ENCODE measurements at regions not wholly inside any gene's neighbourhood (a gene's known extent, or its start where the extent isn't known, plus 50 kb on each side); places are given as distances from the start of the nearest gene placed in this dataset.
"Not testable (repeated sequence)": the region's sequence is repeated elsewhere in the genome, so short reads cannot be mapped to it uniquely, and the experiment has no call there.

DNA sequence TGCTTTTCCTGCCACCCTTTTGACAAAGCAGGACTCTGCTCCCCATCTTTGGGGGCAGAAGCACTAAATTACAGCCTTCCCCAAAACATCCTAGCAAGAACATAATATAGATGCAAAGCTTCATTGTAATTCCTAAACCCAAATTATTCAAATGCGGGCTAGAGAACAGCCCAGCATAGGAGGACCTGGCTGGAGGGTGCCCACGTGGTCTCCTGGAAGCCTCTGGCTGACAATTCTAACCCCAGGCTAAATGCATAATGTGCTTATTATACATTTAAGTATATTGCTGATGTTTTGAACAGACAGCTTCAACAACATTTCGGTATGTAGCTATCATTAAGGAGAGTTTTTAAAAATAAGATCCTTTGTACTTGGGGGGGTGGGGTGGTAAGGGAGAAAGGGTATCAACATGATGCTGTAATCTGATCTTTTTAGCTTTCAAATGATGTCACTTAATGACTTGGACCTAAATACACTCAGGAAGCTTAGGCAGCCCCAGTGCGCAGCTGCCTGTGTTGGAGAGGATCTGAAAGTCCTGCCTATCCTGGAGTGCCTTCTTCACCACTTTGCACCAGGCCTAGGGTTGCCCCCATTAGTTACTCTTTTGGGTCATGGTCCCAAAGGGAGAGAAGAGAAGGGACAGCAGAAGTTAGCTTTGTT, 57.2 kb upstream of the USP3 start:
- Histone ChIP-seq H3K9me3 (ENCODE audit: control insufficient read depth, low read length) (no peaks in the 10 kb centered on the region), H3K9ac (ENCODE audit: low read length) (no peak overlapping the region), H3K27me3 (replicated peaks; ENCODE audit: control insufficient read depth, insufficient read depth, low read length) (peaks cover 4% of the 10 kb centered on the region), H3K4me3 (ENCODE audit: low read length) (no peak overlapping the region), H3K4me1 (ENCODE audit: control insufficient read depth, insufficient read depth, low read length) (peaks cover 8% of the 10 kb centered on the region), H3K36me3 (ENCODE audit: control insufficient read depth, insufficient read depth, low read length, severe bottlenecking) (no peaks in the 10 kb centered on the region)
- DNase-seq (ENCODE audit: low read depth) = no peak

DNA sequence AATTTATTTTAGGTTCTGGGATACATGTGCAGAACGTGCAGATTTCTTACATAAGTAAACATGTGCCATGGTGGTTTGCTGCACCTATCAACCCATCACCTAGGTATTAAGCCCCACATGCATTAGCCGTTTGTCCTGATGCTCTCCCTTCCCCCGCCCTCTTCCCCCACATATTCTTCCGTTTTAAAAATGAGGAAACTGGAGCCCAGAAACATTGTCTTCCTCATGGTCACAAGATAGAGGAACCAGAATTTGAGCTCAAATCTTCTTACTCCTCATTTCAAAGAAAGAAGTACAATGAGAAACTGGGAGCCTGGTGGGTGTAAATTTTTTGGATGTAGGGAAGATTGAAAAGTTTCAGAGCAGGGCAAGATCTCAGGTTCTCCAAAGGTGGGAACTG, 56.1 kb upstream of the USP3 start:
- DNase-seq (ENCODE audit: low read depth) = no peak
- Histone ChIP-seq H3K9me3 (ENCODE audit: control insufficient read depth, low read length) (no peaks in the 10 kb centered on the region), H3K4me1 (ENCODE audit: control insufficient read depth, insufficient read depth, low read length) (peaks cover 8% of the 10 kb centered on the region), H3K36me3 (ENCODE audit: control insufficient read depth, insufficient read depth, low read length, severe bottlenecking) (no peaks in the 10 kb centered on the region), H3K27me3 (replicated peaks; ENCODE audit: control insufficient read depth, insufficient read depth, low read length) (no peaks in the 10 kb centered on the region), H3K4me3 (ENCODE audit: low read length) (no peak overlapping the region), H3K9ac (ENCODE audit: low read length) (no peak overlapping the region)

DNA sequence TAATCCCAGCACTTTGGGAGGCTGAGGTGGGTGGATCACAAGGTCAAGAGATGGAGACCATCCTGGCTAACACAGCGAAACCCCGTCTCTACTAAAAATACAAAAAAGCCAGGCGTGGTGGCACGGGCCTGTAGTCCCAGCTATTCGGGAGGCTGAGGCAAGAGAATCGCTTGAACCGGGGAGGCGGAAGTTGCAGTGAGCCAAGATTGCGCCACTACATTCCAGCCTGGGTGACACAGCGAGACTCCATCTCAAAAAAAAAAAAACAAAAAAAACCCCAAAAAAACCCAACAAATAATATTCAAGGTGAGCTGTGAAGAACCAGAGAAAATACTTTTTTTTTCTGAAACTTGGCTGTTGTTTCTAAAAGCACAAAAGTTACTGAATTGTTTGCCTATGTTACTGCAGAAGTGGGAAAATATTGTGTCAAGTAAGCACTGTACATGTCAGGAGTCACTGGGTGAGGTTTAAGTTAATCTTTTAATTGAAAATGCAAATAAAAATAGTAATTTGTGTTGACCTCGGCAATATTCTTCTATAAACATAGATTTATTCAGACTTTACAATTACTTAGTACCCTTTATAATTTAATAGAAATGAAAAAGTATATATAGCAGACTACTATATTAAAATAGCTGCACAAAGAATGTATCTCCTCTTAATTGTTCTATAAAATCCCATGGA, 55.4 kb upstream of the USP3 start:
- not testable (repeated sequence) for H3K9ac ChIP-seq (ENCODE audit: low read length); DNase-seq (ENCODE audit: low read depth); H3K9me3 ChIP-seq (ENCODE audit: control insufficient read depth, low read length); H3K4me1 ChIP-seq (ENCODE audit: control insufficient read depth, insufficient read depth, low read length); H3K27me3 ChIP-seq (replicated peaks; ENCODE audit: control insufficient read depth, insufficient read depth, low read length); H3K4me3 ChIP-seq (ENCODE audit: low read length); H3K36me3 ChIP-seq (ENCODE audit: control insufficient read depth, insufficient read depth, low read length, severe bottlenecking)

DNA sequence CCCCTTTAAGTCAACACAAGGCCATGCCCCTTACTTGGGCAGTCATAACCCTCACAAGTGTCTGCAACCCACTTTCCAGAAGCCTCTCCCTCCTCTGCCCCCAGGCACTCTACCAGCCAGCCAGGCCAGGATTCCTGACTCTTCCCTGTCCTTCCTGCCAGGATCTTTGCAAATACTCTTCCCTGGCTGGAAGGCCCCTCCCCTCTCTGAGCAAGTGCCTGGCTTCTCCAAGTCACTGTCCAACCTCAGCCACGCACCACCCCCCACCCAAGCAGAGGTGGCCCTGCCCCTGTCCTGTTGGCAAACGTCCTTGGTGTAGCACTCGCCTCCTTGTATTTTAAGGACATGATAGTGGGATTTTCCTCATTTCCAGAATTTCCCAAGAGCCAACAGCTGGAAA, 54.7 kb upstream of the USP3 start:
- H3K36me3 ChIP-seq (ENCODE audit: control insufficient read depth, insufficient read depth, low read length, severe bottlenecking) = no peaks in the 10 kb centered on the region
- no peaks in the 10 kb centered on the region for H3K9me3 ChIP-seq (ENCODE audit: control insufficient read depth, low read length)
- H3K9ac ChIP-seq (ENCODE audit: low read length) = no peak overlapping the region
- no peak overlapping the region for H3K4me3 ChIP-seq (ENCODE audit: low read length)
- peaks cover 8% of the 10 kb centered on the region for H3K4me1 ChIP-seq (ENCODE audit: control insufficient read depth, insufficient read depth, low read length)
- no peaks in the 10 kb centered on the region for H3K27me3 ChIP-seq (replicated peaks; ENCODE audit: control insufficient read depth, insufficient read depth, low read length)
- no peak for DNase-seq (ENCODE audit: low read depth)

DNA sequence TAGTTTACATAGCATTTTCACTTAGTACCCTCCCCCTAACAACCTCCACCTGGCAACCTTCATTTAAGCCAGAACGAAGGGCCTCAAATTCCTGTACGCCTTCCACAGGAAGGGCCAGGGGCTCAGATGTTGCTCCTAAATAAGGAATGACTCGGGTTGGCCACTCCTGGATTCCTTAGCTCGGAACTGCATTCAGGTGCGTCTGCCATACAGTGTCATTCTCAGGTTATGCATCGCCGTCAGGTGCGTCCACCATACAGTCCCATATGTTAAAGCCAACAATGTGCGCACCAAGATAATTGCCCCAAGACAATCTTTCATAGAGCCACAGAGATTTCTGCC, 53.5 kb upstream of the USP3 start:
- no peaks in the 10 kb centered on the region for H3K27me3 ChIP-seq (replicated peaks; ENCODE audit: control insufficient read depth, insufficient read depth, low read length)
- no peaks in the 10 kb centered on the region for H3K9me3 ChIP-seq (ENCODE audit: control insufficient read depth, low read length)
- H3K4me3 ChIP-seq (ENCODE audit: low read length) = no peak overlapping the region
- H3K9ac ChIP-seq (ENCODE audit: low read length) = no peak overlapping the region
- H3K4me1 ChIP-seq (ENCODE audit: control insufficient read depth, insufficient read depth, low read length) = peaks cover 10% of the 10 kb centered on the region
- DNase-seq (ENCODE audit: low read depth) = no peak
- no peaks in the 10 kb centered on the region for H3K36me3 ChIP-seq (ENCODE audit: control insufficient read depth, insufficient read depth, low read length, severe bottlenecking)

DNA sequence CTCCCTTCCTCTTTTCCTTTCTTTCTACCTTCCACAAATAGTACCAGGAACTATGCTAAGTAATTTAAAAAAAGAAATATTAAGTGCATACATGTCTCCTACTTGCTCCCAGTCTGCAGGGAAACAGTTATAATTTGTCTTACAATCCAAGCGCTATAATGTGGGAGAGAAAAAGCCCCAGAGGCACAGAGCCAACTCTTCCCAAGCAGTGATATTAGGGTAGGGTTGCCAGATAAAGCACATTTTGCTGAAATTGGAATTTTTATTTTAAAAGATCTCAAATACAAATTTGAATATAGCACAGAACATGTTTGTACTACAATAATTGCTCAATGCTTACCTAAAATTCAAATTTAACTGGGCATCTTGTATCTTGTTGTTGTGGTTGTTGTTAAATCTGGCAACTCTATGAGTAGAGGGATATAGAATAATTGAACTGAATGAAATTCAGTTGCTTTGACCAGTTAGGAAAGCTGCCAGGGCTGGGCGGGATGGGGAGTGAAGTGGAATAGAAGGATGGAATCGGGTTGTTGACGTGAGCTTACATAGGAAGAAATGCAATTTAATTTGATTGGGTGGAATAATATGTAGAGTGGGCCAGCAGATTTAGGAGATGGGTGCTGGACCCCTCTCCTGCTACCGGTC, 52.6 kb upstream of the USP3 start:
- Histone ChIP-seq H3K36me3 (ENCODE audit: control insufficient read depth, insufficient read depth, low read length, severe bottlenecking) (no peaks in the 10 kb centered on the region), H3K27me3 (replicated peaks; ENCODE audit: control insufficient read depth, insufficient read depth, low read length) (no peaks in the 10 kb centered on the region), H3K9me3 (ENCODE audit: control insufficient read depth, low read length) (no peaks in the 10 kb centered on the region), H3K4me3 (ENCODE audit: low read length) (no peak overlapping the region), H3K4me1 (ENCODE audit: control insufficient read depth, insufficient read depth, low read length) (peaks cover 18% of the 10 kb centered on the region), H3K9ac (ENCODE audit: low read length) (no peak overlapping the region)
- DNase-seq (ENCODE audit: low read depth) = no peak

DNA sequence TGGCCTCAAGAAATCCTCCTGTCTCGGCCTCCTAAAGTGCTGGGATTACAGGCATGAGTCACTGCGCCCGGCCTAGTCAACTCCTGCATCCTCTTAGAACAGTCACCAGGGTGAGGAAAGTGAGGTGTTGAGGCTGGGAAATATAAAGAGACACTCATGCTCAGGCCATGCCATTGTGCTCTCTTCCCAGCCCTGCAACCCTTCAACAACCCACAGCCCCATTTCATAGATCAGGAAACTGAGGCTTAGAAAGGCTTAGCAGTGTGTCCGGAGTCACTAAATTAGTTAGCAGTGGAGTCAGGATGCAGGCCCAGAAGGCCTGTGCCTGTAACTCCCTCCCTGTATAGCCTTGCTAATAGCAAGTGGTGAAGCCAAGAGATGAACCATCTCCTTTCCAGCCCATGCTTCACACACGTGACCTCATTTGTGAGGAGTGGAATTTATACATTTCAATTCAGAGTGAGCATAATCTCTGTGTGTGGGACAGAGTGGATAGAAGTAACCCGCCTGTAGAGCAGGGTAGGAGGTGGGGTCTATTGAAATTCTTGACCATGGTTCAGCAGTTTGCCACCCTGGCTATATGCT, 51.7 kb upstream of the USP3 start:
- Histone ChIP-seq H3K27me3 (replicated peaks; ENCODE audit: control insufficient read depth, insufficient read depth, low read length) (no peaks in the 10 kb centered on the region), H3K36me3 (ENCODE audit: control insufficient read depth, insufficient read depth, low read length, severe bottlenecking) (no peaks in the 10 kb centered on the region), H3K4me1 (ENCODE audit: control insufficient read depth, insufficient read depth, low read length) (peaks cover 18% of the 10 kb centered on the region), H3K4me3 (ENCODE audit: low read length) (no peak overlapping the region), H3K9ac (ENCODE audit: low read length) (no peak overlapping the region), H3K9me3 (ENCODE audit: control insufficient read depth, low read length) (no peaks in the 10 kb centered on the region)
- DNase-seq (ENCODE audit: low read depth) = no peak

DNA sequence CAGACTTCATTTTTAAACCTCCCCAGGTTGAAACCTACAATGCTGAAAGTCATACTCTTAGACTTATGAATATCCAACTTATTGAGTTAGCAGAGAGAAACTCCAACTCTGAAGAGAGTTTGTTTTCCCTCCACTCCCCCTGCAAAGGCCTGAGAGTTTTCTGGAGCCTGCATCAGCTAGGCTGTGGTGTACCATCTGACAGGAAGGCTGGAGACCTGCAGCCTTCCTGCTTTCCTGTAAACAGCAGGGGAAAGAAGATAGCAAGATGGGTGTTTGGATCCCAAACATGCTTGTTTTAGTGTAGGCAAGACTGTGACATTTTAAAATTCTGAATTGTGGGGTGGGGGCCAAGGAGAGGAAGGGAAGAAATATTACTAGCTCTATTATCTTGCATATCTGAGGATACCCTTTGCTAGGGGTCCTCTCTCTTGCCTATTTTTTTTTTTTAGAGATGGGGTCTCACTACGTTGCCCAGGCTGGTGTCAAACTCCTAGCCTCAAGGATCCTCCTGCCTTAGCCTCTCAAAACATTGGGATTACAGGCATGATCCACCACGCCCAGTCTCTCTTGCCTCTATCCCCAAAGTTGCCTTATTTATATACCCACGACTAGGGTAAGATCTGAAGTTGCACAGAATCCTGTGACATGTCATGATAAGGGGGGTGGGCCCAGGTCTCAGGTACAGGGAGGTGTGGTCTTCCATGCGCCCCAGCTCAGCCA, 51.0 kb upstream of the USP3 start:
- DNase-seq (ENCODE audit: low read depth) = no peak
- H3K4me3 ChIP-seq (ENCODE audit: low read length) = no peak overlapping the region
- H3K4me1 ChIP-seq (ENCODE audit: control insufficient read depth, insufficient read depth, low read length) = peaks cover 18% of the 10 kb centered on the region
- H3K27me3 ChIP-seq (replicated peaks; ENCODE audit: control insufficient read depth, insufficient read depth, low read length) = no peaks in the 10 kb centered on the region
- H3K9me3 ChIP-seq (ENCODE audit: control insufficient read depth, low read length) = no peaks in the 10 kb centered on the region
- H3K9ac ChIP-seq (ENCODE audit: low read length) = no peak overlapping the region
- H3K36me3 ChIP-seq (ENCODE audit: control insufficient read depth, insufficient read depth, low read length, severe bottlenecking) = no peaks in the 10 kb centered on the region

DNA sequence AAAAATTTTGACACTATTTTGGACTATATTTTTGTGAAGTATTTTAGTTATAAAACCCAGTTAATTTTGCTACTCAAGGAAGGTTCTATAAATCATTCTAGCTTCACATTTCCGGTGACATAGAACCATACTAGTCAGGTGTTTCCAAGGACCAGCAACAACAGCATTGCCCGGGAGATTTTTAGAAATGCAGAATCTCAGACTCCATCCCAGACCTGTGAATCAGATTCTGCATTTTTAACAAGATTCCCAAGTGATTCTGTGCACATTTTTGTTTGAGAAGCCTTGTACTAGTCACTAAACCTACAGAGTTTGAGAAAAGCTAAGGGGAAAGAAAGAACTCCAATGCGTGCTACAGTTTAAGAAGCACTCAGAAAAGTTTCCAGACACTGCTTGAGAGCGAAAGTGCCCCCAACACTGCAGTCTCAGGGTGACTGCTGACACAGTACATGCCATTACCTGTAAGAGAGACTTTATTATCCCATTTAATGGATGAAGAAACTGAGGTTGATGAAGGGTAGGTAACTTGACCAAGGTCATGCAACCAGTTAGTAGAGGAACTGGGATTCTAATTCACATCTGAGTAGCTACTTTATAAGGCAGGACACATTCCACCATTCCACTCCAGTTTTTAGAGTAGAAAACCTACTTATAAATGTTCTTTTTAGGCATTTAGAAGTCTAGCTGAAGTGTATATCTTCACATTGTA, 49.7 kb upstream of the USP3 start:
- H3K27me3 ChIP-seq (replicated peaks; ENCODE audit: control insufficient read depth, insufficient read depth, low read length) = no peaks in the 10 kb centered on the region

More for the DNA sequence above, 49.7 kb upstream of the USP3 start:
- peaks cover 15% of the 10 kb centered on the region for H3K4me1 ChIP-seq (ENCODE audit: control insufficient read depth, insufficient read depth, low read length)
- no peaks in the 10 kb centered on the region for H3K9me3 ChIP-seq (ENCODE audit: control insufficient read depth, low read length)
- no peaks in the 10 kb centered on the region for H3K36me3 ChIP-seq (ENCODE audit: control insufficient read depth, insufficient read depth, low read length, severe bottlenecking)
- no peak overlapping the region for H3K4me3 ChIP-seq (ENCODE audit: low read length)
- DNase-seq (ENCODE audit: low read depth) = no peak
- H3K9ac ChIP-seq (ENCODE audit: low read length) = no peak overlapping the region
